ENCODE measurements at regions not wholly inside any gene's neighbourhood (a gene's known extent, or its start where the extent isn't known, plus 50 kb on each side); places are given as distances from the start of the nearest gene placed in this dataset.

- FAIRE-seq: no peak
Observed at GRCh38 chr10:108905821-108906220, 1017.5 kb downstream of the XPNPEP1 start.

- FAIRE-seq: no peak
Observed at GRCh38 chr10:108905171-108905570, 1018.1 kb downstream of the XPNPEP1 start.

GRCh38 chr10:108904163-108904838, 1019.0 kb downstream of the XPNPEP1 start:
- FAIRE-seq: no peak

- FAIRE-seq: no peak
Observed at GRCh38 chr10:108902619-108903285, 1020.6 kb downstream of the XPNPEP1 start.

- FAIRE-seq: no peak
Observed at GRCh38 chr10:108901781-108902618, 1021.3 kb downstream of the XPNPEP1 start.

GRCh38 chr10:108899670-108900069, 1023.6 kb downstream of the XPNPEP1 start:
- no peak for FAIRE-seq

GRCh38 chr10:108894402-108895301, 1028.7 kb downstream of the XPNPEP1 start:
- FAIRE-seq: no peak

- FAIRE-seq: no peak
Observed at GRCh38 chr10:108877095-108877561, 1046.2 kb downstream of the XPNPEP1 start.

GRCh38 chr10:108872854-108873253, 1050.5 kb downstream of the XPNPEP1 start:
- FAIRE-seq: no peak

- no peak for FAIRE-seq
Observed at GRCh38 chr10:108868881-108869280, 1054.4 kb downstream of the XPNPEP1 start.

GRCh38 chr10:108862676-108863350, 1060.5 kb downstream of the XPNPEP1 start:
- FAIRE-seq: no peak

- FAIRE-seq: no peak
Observed at GRCh38 chr10:108861181-108861754, 1062.0 kb downstream of the XPNPEP1 start.

GRCh38 chr10:108852211-108852610, 1071.1 kb downstream of the XPNPEP1 start:
- FAIRE-seq: no peak

- FAIRE-seq: no peak
Observed at GRCh38 chr10:108850138-108850854, 1073.0 kb downstream of the XPNPEP1 start.

- no peak for FAIRE-seq
Observed at GRCh38 chr10:108849688-108850087, 1073.6 kb downstream of the XPNPEP1 start.

- no peak for FAIRE-seq
Observed at GRCh38 chr10:108849186-108849585, 1074.1 kb downstream of the XPNPEP1 start.

- no peak for FAIRE-seq
Observed at GRCh38 chr10:108848046-108848445, 1075.3 kb downstream of the XPNPEP1 start.

- no peak for FAIRE-seq
Observed at GRCh38 chr10:108840944-108841343, 1082.4 kb downstream of the XPNPEP1 start.

- no peak for FAIRE-seq
Observed at GRCh38 chr10:108836362-108836761, 1086.9 kb downstream of the XPNPEP1 start.

GRCh38 chr10:108822026-108822425, 1101.3 kb downstream of the XPNPEP1 start:
- no peak for FAIRE-seq

- FAIRE-seq: no peak
Observed at GRCh38 chr10:108819302-108819701, 1104.0 kb downstream of the XPNPEP1 start.

All from islet of Langerhans (tissue), 1 donor.